ENCODE measurements at regions not wholly inside any gene's neighbourhood (a gene's known extent, or its start where the extent isn't known, plus 50 kb on each side); places are given as distances from the start of the nearest gene placed in this dataset.

DNA sequence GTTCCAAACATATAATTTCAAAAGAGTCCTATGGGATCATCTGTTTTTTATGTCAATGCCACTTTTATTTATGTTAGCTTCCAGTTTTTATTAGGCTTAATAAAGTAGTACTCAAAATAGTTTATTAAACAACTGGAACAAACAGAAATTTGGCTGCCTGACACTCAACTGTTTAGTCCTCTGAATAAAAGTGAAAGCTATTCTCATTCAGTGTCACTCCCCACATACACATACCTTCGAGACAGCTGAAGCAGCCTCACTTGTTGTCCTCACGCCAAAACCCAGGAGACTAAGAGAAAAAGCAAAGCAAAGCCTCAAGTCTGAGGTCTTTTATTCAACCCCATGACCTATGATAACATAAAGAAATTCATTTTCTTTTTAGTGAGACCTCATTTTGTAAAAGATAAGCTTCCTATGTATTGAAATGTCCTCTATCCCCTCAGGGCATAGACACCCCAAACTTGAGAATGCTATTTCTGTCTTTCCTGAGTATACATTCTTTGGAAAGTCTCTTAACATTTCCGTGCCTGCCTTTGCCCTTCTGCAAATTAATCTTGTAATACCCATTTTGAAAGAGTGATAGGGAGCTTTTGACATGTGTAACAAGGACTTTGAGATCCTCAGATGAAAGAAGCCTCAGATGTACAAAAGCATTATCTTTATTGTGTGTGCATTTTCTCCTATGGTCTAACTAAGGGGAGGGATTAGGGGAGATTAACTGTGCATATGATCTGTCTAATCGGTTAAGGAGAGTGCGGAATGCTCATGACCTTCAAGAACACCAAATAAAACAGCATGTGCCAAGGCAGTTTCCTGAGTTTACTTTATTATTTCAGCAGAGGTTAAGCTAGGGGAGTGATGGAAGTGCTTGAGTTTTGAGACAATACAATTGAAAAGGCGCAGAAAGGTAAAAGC is 1523.7 kb upstream of the PIK3C3 start:
- TF ChIP-seq CTCF (IDR thresholded peaks at IDR 0.05) (no peak), POLR2A (IDR thresholded peaks at IDR 0.05) (no peak)
